Thyroid gland (tissue), 4 donors: ENCODE measurements at regions not wholly inside any gene's neighbourhood (a gene's known extent, or its start where the extent isn't known, plus 50 kb on each side); places are given as distances from the start of the nearest gene placed in this dataset.

Experiments used
- CTCF ChIP-seq, 6 experiments: fragments of 200-600 bp in 3 of 6; fragments of 450-650 bp in 3 of 6; sonication (generic) in 3 of 6; IDR thresholded peaks; one replicate each; pipeline ENCODE4 v1.5.1; 2016 to 2019; ENCODE audit warnings: antibody characterized with exemption in 6 of 6, mild to moderate bottlenecking in 2 of 6, inconsistent platforms in 1 of 6, moderate library complexity in 1 of 6
- POLR2A ChIP-seq, 2 donors: fragments of 450-650 bp; IDR thresholded peaks; one replicate each; pipeline ENCODE4 v1.6.1; 2017; ENCODE audit warnings: antibody characterized with exemption in 2 of 2, mild to moderate bottlenecking in 2 of 2, moderate library complexity in 1 of 2

DNA sequence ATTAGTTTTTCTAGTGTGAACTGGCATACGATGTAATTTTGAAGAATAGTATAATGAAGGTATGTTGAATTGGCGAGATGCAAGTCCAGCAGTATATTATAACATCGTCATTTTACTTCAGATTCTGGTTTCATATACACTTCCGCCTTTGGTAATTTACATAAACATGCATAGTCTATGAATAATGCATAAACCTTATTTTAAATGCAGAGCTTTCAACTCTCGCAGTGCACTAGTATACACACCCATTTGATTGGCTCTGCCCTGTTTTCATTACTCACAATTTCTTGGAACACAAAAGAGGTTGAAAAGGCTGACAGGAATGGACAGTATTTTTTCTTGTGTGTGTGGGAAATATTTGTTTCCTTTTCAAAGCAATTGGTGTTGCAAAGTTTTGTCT is 128.9 kb upstream of the CCNH start:
- TF ChIP-seq CTCF (IDR thresholded peaks at IDR 0.05) (no peak), POLR2A (IDR thresholded peaks at IDR 0.05) (no peak)
